Astrocyte (in vitro differentiated cells and primary cell): ENCODE measurements at regions not wholly inside any gene's neighbourhood (a gene's known extent, or its start where the extent isn't known, plus 50 kb on each side); places are given as distances from the start of the nearest gene placed in this dataset.

Experiments
- DNase-seq: peaks from one replicate; pipeline ENCODE4 v3.0.0-alpha.2; 2010; ENCODE audit warnings: low read depth
- FAIRE-seq: peaks from 2 replicates; lab custom pipeline; 2011; peaks lifted over from hg19 to GRCh38; lab: Jason Lieb, UNC
- H2AFZ ChIP-seq: 2 replicates; pipeline ENCODE4 v1.6.0; 2012; ENCODE audit warnings: low read depth, low read length, inconsistent platforms
- H3K27ac ChIP-seq: 2 replicates; pipeline ENCODE4 v1.5.1; 2011; ENCODE audit warnings: low read depth, low read length, inconsistent platforms
- H3K27me3 ChIP-seq: 2 replicates; pipeline ENCODE4 v1.6.0; 2011; ENCODE audit warnings: low read length, inconsistent platforms; ENCODE audit not compliant: insufficient read depth
- H3K36me3 ChIP-seq: 2 replicates; pipeline ENCODE4 v1.5.1; 2011; ENCODE audit warnings: low read length, inconsistent platforms; ENCODE audit not compliant: insufficient read depth
- H3K4me1 ChIP-seq: 2 replicates; pipeline ENCODE4 v1.5.1; 2011; ENCODE audit warnings: low read length, inconsistent platforms; ENCODE audit not compliant: insufficient read depth
- H3K4me2 ChIP-seq: 2 replicates; pipeline ENCODE4 v1.6.0; 2012; ENCODE audit warnings: low read length, inconsistent platforms
- H3K4me3 ChIP-seq: 2 replicates; pipeline ENCODE4 v1.5.1; 2011; ENCODE audit warnings: low read depth, mild to moderate bottlenecking, low read length, inconsistent platforms; ENCODE audit not compliant: insufficient read depth
- H3K79me2 ChIP-seq: 2 replicates; pipeline ENCODE4 v1.6.0; 2012; ENCODE audit warnings: mild to moderate bottlenecking, low read length, inconsistent platforms; ENCODE audit not compliant: insufficient read depth
- H3K9ac ChIP-seq: 2 replicates; pipeline ENCODE4 v1.6.0; 2012; ENCODE audit warnings: mild to moderate bottlenecking, low read length, inconsistent platforms
- H3K9me3 ChIP-seq: 2 replicates; pipeline ENCODE4 v1.5.1; 2012; ENCODE audit warnings: low read depth, mild to moderate bottlenecking, low read length, inconsistent platforms; ENCODE audit not compliant: insufficient read depth
- H4K20me1 ChIP-seq: 2 replicates; pipeline ENCODE4 v1.6.0; 2012; ENCODE audit warnings: low read length, inconsistent platforms; ENCODE audit not compliant: insufficient read depth
- H3K27ac Mint-ChIP-seq: one replicate; pipeline ENCODE4 v1.8.0; 2021; ENCODE audit warnings: mild to moderate bottlenecking, mixed read lengths; ENCODE audit not compliant: unreplicated experiment
- H3K27me3 Mint-ChIP-seq: one replicate; pipeline ENCODE4 v1.8.0; 2021; ENCODE audit warnings: low read depth, mixed read lengths; ENCODE audit not compliant: unreplicated experiment
- H3K36me3 Mint-ChIP-seq: one replicate; pipeline ENCODE4 v1.8.0; 2021; ENCODE audit warnings: low read depth, mixed read lengths; ENCODE audit not compliant: unreplicated experiment
- H3K4me1 Mint-ChIP-seq: one replicate; pipeline ENCODE4 v1.8.0; 2021; ENCODE audit warnings: low read depth, mixed read lengths; ENCODE audit not compliant: unreplicated experiment
- H3K4me3 Mint-ChIP-seq: one replicate; pipeline ENCODE4 v1.8.0; 2021; ENCODE audit warnings: mild to moderate bottlenecking, moderate library complexity, mixed read lengths; ENCODE audit not compliant: unreplicated experiment
- H3K9me3 Mint-ChIP-seq: one replicate; pipeline ENCODE4 v1.8.0; 2021; ENCODE audit warnings: mild to moderate bottlenecking, mixed read lengths; ENCODE audit not compliant: unreplicated experiment
- EZH2 ChIP-seq: IDR thresholded peaks from 2 replicates; pipeline ENCODE4 v1.6.1; 2012; ENCODE audit warnings: mild to moderate bottlenecking, low read length, inconsistent platforms; ENCODE audit not compliant: insufficient read depth
- TF ChIP-seq, protein P1 (sequence below): IDR thresholded peaks from 2 replicates; pipeline ENCODE4 v1.5.1; 2011; ENCODE audit warnings: low read depth, mild to moderate bottlenecking, inconsistent platforms, low read length, moderate library complexity; ENCODE audit not compliant: insufficient read depth

DNA sequence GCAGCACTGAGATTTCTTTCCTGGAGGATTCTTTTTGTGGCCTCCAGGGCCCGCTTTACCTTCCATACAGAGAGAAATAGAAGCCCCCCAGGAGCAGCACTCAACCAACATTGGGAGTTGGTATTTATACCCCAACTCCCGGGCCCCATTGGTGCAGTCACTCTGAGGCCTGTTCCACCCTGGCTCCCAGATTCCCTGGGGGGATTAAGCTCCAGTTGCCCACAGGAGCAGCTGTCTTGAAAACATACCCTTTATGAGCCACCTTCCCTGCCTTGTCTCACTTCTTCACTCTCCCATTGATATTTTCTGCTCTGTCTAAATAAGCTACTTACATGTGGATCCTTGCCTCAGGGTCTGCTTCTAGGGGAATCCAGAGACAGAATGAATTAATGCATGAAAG is 167.8 kb downstream of the KATNIP start:
- Mint-ChIP-seq H3K4me1 (peaks cover under 1% of the 10 kb centered on the region), H3K9me3 (no peaks in the 10 kb centered on the region), H3K36me3 (peaks cover 11% of the 10 kb centered on the region), H3K4me3 (no peak overlapping the region), H3K27ac (no peak overlapping the region), H3K27me3 (no peaks in the 10 kb centered on the region)
- DNase-seq: no peak
- Histone ChIP-seq H4K20me1 (no peaks in the 10 kb centered on the region), H3K79me2 (no peaks in the 10 kb centered on the region), H3K4me2 (no peak overlapping the region), H3K27me3 (no peaks in the 10 kb centered on the region), H3K9me3 (no peaks in the 10 kb centered on the region), H2AFZ (no peak overlapping the region), H3K27ac (no peak overlapping the region), H3K36me3 (no peaks in the 10 kb centered on the region), H3K9ac (no peak overlapping the region), H3K4me1 (no peaks in the 10 kb centered on the region), H3K4me3 (no peak overlapping the region)
- TF ChIP-seq, protein P1, sequence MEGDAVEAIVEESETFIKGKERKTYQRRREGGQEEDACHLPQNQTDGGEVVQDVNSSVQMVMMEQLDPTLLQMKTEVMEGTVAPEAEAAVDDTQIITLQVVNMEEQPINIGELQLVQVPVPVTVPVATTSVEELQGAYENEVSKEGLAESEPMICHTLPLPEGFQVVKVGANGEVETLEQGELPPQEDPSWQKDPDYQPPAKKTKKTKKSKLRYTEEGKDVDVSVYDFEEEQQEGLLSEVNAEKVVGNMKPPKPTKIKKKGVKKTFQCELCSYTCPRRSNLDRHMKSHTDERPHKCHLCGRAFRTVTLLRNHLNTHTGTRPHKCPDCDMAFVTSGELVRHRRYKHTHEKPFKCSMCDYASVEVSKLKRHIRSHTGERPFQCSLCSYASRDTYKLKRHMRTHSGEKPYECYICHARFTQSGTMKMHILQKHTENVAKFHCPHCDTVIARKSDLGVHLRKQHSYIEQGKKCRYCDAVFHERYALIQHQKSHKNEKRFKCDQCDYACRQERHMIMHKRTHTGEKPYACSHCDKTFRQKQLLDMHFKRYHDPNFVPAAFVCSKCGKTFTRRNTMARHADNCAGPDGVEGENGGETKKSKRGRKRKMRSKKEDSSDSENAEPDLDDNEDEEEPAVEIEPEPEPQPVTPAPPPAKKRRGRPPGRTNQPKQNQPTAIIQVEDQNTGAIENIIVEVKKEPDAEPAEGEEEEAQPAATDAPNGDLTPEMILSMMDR: no peak
- TF ChIP-seq EZH2: no peak
- no peak for FAIRE-seq

DNA sequence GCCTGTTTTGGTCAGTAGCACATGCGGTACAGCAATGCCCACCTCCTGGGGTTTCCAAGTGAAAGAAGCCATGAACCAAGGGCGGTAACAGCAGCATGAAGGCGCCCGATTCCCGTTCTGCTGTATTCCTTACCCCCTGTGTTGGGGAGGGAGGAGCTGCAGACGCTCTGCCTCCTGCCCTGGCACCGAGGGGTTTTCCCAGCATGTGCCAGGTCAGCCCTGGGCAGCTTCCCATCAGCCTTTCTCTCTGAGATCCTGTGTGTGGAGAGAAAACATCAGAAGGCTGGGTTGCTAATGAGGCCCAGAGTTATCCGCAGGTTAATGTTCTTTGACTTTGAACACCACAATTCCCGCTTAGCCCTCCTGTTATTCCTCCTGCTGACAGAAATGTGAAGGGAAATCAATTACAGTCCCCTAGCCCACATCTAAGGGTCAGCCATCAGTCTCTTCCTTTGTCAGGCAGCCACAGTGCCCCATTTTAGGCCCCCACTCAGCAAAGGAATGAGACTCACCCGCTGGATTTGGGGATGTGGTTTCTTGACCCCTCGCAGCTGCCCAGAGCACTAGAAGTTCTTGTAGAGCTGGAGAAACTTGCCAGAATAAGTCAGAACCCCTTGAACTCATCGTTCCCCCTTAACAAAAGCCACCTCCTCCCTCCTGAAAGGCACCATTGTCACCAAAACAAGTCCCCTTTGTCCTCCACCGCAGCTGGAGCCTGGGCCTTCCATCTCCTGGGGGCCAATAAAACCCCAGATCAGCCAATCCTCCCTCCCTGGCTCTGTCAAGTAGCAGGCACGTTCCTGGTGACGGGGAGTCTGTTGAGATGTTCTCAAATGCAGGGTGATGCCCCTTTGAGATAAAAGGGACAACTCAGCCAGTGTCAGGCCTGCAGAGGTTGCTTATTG is 168.5 kb downstream of the KATNIP start:
- H3K4me3 Mint-ChIP-seq: no peak overlapping the region
- no peak overlapping the region for H3K9ac ChIP-seq
- H3K4me1 ChIP-seq: no peaks in the 10 kb centered on the region
- no peaks in the 10 kb centered on the region for H3K79me2 ChIP-seq
- H3K27ac ChIP-seq: no peak overlapping the region
- no peaks in the 10 kb centered on the region for H4K20me1 ChIP-seq
- H3K4me3 ChIP-seq: no peak overlapping the region
- peaks cover 14% of the 10 kb centered on the region for H3K36me3 Mint-ChIP-seq
- no peak overlapping the region for H2AFZ ChIP-seq
- H3K4me1 Mint-ChIP-seq: peaks cover 3% of the 10 kb centered on the region
- H3K36me3 ChIP-seq: no peaks in the 10 kb centered on the region
- TF ChIP-seq, protein P1: no peak
- no peak for TF ChIP-seq EZH2
- FAIRE-seq (no peak), DNase-seq (no peak)
- H3K27me3 ChIP-seq: no peaks in the 10 kb centered on the region
- H3K27ac Mint-ChIP-seq: no peak overlapping the region
- no peak overlapping the region for H3K4me2 ChIP-seq
- no peaks in the 10 kb centered on the region for H3K27me3 Mint-ChIP-seq
- no peaks in the 10 kb centered on the region for H3K9me3 ChIP-seq
- no peaks in the 10 kb centered on the region for H3K9me3 Mint-ChIP-seq

DNA sequence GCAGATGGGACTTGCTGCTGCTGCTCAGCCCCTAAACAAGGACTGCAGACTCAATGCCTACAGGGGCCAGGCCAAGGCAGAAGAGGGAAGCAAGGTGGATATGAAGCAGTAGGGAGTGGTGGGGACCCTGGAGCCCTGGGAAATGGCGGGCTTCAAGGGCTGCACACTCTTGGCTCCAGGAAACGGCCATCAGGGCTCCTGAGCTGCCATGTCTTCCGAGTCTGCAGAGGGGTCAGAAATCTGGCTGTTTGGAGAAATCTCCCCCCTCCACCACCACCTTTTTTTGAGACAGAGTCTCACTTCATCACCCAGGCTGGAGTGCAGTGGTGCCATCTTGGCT is 169.1 kb downstream of the KATNIP start:
- H3K4me3 Mint-ChIP-seq: no peak overlapping the region
- Histone ChIP-seq H3K4me1 (no peaks in the 10 kb centered on the region), H3K9me3 (no peaks in the 10 kb centered on the region), H3K27me3 (no peaks in the 10 kb centered on the region), H3K4me3 (no peak overlapping the region), H3K4me2 (no peak overlapping the region), H4K20me1 (no peaks in the 10 kb centered on the region), H3K79me2 (no peaks in the 10 kb centered on the region), H3K27ac (no peak overlapping the region), H3K36me3 (no peaks in the 10 kb centered on the region), H2AFZ (no peak overlapping the region), H3K9ac (no peak overlapping the region)
- peaks cover 8% of the 10 kb centered on the region for H3K4me1 Mint-ChIP-seq
- H3K27me3 Mint-ChIP-seq: no peaks in the 10 kb centered on the region
- FAIRE-seq (no peak), DNase-seq (no peak)
- no peak for TF ChIP-seq EZH2
- TF ChIP-seq, protein P1: no peak
- H3K9me3 Mint-ChIP-seq: no peaks in the 10 kb centered on the region
- no peak overlapping the region for H3K27ac Mint-ChIP-seq
- peaks cover 15% of the 10 kb centered on the region for H3K36me3 Mint-ChIP-seq
